GM12878 (cell line): ENCODE measurements at regions not wholly inside any gene's neighbourhood (a gene's known extent, or its start where the extent isn't known, plus 50 kb on each side); places are given as distances from the start of the nearest gene placed in this dataset.

Experiments
- BHLHE40 ChIP-seq, 2 experiments: fragments of 450-650 bp in 1 of 2; IDR thresholded peaks; 2 replicates each; pipeline ENCODE4 v1.6.1; 2011 to 2017; ENCODE audit warnings: low read depth in 2 of 2, borderline replicate concordance in 1 of 2, improper control_type of control experiment in 1 of 2, low read length in 1 of 2, mild to moderate bottlenecking in 1 of 2
- EZH2 ChIP-seq: IDR thresholded peaks from 2 replicates; pipeline ENCODE4 v1.6.1; 2012; ENCODE audit warnings: low read depth, mild to moderate bottlenecking, control low read depth, inconsistent platforms, low read length, borderline replicate concordance; ENCODE audit not compliant: control insufficient read depth
- NR2F1 ChIP-seq: fragments of 450-650 bp; conservative IDR thresholded peaks from 2 replicates; pipeline ENCODE4 v1.6.1; 2017; ENCODE audit warnings: mild to moderate bottlenecking
- POLR2AphosphoS5 ChIP-seq: IDR thresholded peaks from 2 replicates; pipeline ENCODE4 v1.6.1; 2011; ENCODE audit warnings: mild to moderate bottlenecking, low read length, inconsistent platforms
- TF ChIP-seq, protein P1 (sequence below): IDR thresholded peaks from 2 replicates; pipeline ENCODE4 v1.6.1; 2012; ENCODE audit warnings: improper control_type of control experiment, low read depth, low read length; ENCODE audit not compliant: insufficient replicate concordance
- TF ChIP-seq, protein P2 (sequence below): fragments of 450-650 bp; IDR thresholded peaks from 2 replicates; pipeline ENCODE4 v1.6.1; 2018; ENCODE audit warnings: mild to moderate bottlenecking, low read depth, moderate library complexity; ENCODE audit not compliant: partially characterized antibody
- TF ChIP-seq, protein P3 (sequence below), 3 experiments: IDR thresholded peaks in 2 of 3; conservative IDR thresholded peaks in 1 of 3; 2 replicates each; pipeline ENCODE4 v1.5.1; 2011; ENCODE audit warnings: low read depth in 3 of 3, low read length in 3 of 3, mild to moderate bottlenecking in 3 of 3, control low read depth in 2 of 3, moderate library complexity in 2 of 3, inconsistent platforms in 1 of 3, mixed read lengths in 1 of 3; ENCODE audit not compliant: control insufficient read depth in 2 of 3, insufficient read depth in 1 of 3; ENCODE audit errors: extremely low read depth in 1 of 3

DNA sequence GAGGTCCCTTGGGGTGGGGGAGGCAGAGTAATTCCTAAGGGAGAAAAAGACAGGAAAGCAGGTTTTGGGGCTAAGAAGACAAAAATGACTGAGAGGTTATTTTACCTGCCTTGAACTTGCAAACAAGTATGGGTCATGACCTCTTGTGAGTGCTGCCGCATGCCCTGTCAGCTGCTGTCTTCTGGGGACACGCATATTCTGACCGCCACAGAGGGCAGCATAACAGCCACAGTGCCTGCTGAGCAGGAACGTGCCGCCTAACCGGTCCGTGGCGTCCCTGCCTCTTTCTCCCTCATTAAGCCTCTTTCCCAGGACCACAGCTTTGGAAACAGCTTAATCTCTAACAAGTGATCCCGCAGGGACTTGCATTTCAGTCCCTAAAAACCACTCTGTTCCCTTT is 51.3 kb upstream of the KCNA1 start (continued):
- TF ChIP-seq, protein P1, sequence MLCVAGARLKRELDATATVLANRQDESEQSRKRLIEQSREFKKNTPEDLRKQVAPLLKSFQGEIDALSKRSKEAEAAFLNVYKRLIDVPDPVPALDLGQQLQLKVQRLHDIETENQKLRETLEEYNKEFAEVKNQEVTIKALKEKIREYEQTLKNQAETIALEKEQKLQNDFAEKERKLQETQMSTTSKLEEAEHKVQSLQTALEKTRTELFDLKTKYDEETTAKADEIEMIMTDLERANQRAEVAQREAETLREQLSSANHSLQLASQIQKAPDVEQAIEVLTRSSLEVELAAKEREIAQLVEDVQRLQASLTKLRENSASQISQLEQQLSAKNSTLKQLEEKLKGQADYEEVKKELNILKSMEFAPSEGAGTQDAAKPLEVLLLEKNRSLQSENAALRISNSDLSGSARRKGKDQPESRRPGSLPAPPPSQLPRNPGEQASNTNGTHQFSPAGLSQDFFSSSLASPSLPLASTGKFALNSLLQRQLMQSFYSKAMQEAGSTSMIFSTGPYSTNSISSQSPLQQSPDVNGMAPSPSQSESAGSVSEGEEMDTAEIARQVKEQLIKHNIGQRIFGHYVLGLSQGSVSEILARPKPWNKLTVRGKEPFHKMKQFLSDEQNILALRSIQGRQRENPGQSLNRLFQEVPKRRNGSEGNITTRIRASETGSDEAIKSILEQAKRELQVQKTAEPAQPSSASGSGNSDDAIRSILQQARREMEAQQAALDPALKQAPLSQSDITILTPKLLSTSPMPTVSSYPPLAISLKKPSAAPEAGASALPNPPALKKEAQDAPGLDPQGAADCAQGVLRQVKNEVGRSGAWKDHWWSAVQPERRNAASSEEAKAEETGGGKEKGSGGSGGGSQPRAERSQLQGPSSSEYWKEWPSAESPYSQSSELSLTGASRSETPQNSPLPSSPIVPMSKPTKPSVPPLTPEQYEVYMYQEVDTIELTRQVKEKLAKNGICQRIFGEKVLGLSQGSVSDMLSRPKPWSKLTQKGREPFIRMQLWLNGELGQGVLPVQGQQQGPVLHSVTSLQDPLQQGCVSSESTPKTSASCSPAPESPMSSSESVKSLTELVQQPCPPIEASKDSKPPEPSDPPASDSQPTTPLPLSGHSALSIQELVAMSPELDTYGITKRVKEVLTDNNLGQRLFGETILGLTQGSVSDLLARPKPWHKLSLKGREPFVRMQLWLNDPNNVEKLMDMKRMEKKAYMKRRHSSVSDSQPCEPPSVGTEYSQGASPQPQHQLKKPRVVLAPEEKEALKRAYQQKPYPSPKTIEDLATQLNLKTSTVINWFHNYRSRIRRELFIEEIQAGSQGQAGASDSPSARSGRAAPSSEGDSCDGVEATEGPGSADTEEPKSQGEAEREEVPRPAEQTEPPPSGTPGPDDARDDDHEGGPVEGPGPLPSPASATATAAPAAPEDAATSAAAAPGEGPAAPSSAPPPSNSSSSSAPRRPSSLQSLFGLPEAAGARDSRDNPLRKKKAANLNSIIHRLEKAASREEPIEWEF = no peak
- no peak for TF ChIP-seq POLR2AphosphoS5
- TF ChIP-seq BHLHE40 (IDR thresholded peaks at IDR 0.05; ENCODE audit: borderline replicate concordance in 1 of 2, low read depth in 2 of 2, low read length in 1 of 2) = peak in 1 of 2 experiments; percentile 42; a peak in 1 of 4 replicates
- TF ChIP-seq, protein P2, sequence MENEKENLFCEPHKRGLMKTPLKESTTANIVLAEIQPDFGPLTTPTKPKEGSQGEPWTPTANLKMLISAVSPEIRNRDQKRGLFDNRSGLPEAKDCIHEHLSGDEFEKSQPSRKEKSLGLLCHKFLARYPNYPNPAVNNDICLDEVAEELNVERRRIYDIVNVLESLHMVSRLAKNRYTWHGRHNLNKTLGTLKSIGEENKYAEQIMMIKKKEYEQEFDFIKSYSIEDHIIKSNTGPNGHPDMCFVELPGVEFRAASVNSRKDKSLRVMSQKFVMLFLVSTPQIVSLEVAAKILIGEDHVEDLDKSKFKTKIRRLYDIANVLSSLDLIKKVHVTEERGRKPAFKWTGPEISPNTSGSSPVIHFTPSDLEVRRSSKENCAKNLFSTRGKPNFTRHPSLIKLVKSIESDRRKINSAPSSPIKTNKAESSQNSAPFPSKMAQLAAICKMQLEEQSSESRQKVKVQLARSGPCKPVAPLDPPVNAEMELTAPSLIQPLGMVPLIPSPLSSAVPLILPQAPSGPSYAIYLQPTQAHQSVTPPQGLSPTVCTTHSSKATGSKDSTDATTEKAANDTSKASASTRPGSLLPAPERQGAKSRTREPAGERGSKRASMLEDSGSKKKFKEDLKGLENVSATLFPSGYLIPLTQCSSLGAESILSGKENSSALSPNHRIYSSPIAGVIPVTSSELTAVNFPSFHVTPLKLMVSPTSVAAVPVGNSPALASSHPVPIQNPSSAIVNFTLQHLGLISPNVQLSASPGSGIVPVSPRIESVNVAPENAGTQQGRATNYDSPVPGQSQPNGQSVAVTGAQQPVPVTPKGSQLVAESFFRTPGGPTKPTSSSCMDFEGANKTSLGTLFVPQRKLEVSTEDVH = no peak
- TF ChIP-seq NR2F1 = peak; percentile 70
- no peak for TF ChIP-seq EZH2
- TF ChIP-seq, protein P3, sequence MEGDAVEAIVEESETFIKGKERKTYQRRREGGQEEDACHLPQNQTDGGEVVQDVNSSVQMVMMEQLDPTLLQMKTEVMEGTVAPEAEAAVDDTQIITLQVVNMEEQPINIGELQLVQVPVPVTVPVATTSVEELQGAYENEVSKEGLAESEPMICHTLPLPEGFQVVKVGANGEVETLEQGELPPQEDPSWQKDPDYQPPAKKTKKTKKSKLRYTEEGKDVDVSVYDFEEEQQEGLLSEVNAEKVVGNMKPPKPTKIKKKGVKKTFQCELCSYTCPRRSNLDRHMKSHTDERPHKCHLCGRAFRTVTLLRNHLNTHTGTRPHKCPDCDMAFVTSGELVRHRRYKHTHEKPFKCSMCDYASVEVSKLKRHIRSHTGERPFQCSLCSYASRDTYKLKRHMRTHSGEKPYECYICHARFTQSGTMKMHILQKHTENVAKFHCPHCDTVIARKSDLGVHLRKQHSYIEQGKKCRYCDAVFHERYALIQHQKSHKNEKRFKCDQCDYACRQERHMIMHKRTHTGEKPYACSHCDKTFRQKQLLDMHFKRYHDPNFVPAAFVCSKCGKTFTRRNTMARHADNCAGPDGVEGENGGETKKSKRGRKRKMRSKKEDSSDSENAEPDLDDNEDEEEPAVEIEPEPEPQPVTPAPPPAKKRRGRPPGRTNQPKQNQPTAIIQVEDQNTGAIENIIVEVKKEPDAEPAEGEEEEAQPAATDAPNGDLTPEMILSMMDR (IDR thresholded peaks at IDR 0.05 in 2 of 3, conservative IDR thresholded peaks at IDR 0.05 in 1 of 3; ENCODE audit: control insufficient read depth in 2 of 3, extremely low read depth in 1 of 3, insufficient read depth in 1 of 3, low read depth in 3 of 3, low read length in 3 of 3) = peak in 2 of 3 experiments; percentile 8 to 17; a peak in 2 of 6 replicates
